Sigmoid colon (tissue), 4 donors: ENCODE measurements at regions not wholly inside any gene's neighbourhood (a gene's known extent, or its start where the extent isn't known, plus 50 kb on each side); places are given as distances from the start of the nearest gene placed in this dataset.

Source experiments
- POLR2AphosphoS5 ChIP-seq, 4 donors: sonication (generic); formaldehyde crosslinking; IDR thresholded peaks; one replicate each; pipeline ENCODE4 v1.6.1; 2017; ENCODE audit warnings: antibody characterized with exemption in 4 of 4
- TF ChIP-seq, protein P1 (sequence below), 4 experiments: fragments of 450-650 bp in 3 of 4; fragments of 200-600 bp in 1 of 4; IDR thresholded peaks; one replicate each; pipeline ENCODE4 v1.5.1; 2016 to 2019; ENCODE audit warnings: antibody characterized with exemption in 4 of 4, mild to moderate bottlenecking in 3 of 4, moderate library complexity in 2 of 4

DNA sequence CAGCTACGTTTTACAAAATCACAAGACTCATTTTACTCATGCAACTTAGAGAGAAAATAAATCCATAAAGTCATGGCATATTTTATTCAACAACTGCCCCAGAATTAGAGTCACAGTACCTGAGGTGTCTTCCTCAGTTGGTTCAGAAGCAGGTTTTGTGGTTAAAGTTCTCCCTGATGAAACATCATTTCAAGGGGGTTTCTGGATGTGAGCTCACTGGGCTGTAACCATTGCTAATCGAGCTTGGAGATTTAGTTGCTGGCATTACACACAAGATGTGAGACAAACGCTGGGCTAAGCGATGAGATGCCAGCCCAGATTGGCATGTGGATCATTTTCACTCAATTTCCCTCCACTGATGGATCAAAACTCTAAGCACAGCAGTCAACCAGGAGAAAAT is 131.3 kb downstream of the PRELID2 start:
- TF ChIP-seq, protein P1, sequence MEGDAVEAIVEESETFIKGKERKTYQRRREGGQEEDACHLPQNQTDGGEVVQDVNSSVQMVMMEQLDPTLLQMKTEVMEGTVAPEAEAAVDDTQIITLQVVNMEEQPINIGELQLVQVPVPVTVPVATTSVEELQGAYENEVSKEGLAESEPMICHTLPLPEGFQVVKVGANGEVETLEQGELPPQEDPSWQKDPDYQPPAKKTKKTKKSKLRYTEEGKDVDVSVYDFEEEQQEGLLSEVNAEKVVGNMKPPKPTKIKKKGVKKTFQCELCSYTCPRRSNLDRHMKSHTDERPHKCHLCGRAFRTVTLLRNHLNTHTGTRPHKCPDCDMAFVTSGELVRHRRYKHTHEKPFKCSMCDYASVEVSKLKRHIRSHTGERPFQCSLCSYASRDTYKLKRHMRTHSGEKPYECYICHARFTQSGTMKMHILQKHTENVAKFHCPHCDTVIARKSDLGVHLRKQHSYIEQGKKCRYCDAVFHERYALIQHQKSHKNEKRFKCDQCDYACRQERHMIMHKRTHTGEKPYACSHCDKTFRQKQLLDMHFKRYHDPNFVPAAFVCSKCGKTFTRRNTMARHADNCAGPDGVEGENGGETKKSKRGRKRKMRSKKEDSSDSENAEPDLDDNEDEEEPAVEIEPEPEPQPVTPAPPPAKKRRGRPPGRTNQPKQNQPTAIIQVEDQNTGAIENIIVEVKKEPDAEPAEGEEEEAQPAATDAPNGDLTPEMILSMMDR (IDR thresholded peaks at IDR 0.05): no peak
- no peak for TF ChIP-seq POLR2AphosphoS5 (IDR thresholded peaks at IDR 0.05)
